ENCODE measurements at regions not wholly inside any gene's neighbourhood (a gene's known extent, or its start where the extent isn't known, plus 50 kb on each side); places are given as distances from the start of the nearest gene placed in this dataset.

- no peak for TF ChIP-seq CTCF (IDR thresholded peaks at IDR 0.05)
- no peak for TF ChIP-seq POLR2A (IDR thresholded peaks at IDR 0.05)
Measured at GRCh38 chr6:130517444-130517931, 151.7 kb downstream of the TMEM200A start.
